SIG-M5 treated with dmso at 0.1 percent for 504 hours (cell line): ENCODE measurements at regions not wholly inside any gene's neighbourhood (a gene's known extent, or its start where the extent isn't known, plus 50 kb on each side); places are given as distances from the start of the nearest gene placed in this dataset.
"Not testable (repeated sequence)": the region's sequence is repeated elsewhere in the genome, so short reads cannot be mapped to it uniquely, and the experiment has no call there.

Source experiments
- DNase-seq: peaks from one replicate; lab custom pipeline; 2025; ENCODE audit not compliant: unreplicated experiment; lab: John Stamatoyannopoulos, UW

DNA sequence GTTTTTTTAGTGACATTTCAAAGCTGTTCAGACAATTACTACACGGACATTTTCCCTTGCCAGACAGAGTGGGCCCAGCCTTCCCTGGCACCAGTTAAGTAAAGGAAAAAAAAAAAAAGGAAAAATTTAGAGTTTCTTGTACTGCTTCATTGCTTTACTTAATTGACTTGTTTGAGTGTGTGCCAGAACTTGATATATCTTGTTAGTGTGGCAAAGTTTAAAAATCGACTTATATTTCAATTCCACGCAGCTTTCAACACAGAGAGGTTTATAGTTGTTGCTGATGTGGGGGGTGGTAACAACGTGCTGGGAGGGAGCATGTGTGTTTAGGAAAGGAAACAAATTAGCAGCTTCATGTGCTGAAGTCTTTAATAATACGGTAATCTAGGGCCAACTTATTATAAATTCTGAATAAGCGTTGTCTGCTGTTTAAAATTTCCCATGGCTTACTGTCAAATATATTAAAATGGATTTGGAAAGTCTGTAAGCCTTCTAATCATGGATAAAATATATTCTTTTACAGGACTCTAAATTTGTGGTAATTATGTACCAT lies 1104.6 kb downstream of the SORCS3 start:
- DNase-seq: no peak

DNA sequence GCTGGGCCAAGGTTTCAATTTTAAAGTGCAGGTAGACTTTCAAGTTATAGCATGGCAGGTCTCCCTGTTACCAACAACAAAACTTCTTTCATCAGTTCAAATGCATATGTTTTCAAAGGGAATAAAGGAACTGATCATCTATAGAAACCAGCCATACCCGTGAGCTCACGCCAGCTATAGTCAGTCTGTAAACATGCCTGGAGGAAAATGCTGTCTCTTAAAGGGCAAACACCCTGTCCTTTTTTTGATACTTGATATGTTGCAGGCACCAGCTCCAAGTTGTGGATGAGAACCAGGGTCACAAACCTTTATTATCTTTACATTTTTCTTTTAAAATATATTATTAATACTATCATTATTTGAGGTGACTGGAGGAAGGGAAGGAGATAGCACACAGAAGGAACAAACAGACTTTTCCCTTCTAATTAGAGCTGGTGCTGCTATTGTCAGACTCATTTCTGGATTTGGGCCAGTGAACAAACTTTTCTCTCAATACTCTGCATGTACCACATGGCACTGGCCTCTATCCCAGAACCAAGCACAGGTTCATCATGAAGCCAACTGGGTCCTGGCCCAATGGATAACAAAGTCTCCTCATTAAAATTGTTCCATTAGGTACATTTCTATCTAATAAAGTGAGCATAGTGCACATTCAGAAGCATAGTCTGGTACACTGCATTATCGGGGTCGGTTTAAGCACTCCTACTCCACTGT lies 1102.4 kb downstream of the SORCS3 start:
- DNase-seq: no peak

DNA sequence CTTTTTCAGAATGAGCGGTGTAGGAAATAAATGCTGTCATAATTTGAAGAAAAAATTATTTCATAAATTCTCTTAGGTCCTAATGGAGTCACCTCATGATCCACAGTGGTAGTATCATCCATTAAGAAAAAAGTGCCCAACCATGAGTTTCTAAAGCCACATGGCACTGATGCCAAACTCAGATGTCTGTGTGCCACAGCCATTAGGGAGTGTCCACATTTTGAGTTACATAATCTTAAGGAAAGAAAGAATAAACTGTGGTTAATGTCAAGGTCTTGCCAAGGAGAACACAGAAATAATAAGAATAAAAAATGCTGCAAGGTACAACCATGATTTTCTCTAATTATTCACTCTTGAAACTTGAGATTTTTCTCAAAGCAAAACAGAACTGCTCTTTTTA lies 1101.8 kb downstream of the SORCS3 start:
- no peak for DNase-seq

- no peak for DNase-seq
These were observed 1101.1 kb downstream of the SORCS3 start for GRCh38 chr10:105742184-105742583.

GRCh38 chr10:105734479-105734878 lies 1093.4 kb downstream of the SORCS3 start:
- no peak for DNase-seq

- no peak for DNase-seq
These were observed 1092.8 kb downstream of the SORCS3 start for GRCh38 chr10:105733924-105734323.

GRCh38 chr10:105729428-105729827 lies 1088.3 kb downstream of the SORCS3 start:
- DNase-seq: no peak

- not testable (repeated sequence) for DNase-seq
These were observed 1086.5 kb downstream of the SORCS3 start for GRCh38 chr10:105727586-105727985.

- no peak for DNase-seq
These were observed 1086.0 kb downstream of the SORCS3 start for GRCh38 chr10:105727131-105727530.

GRCh38 chr10:105726149-105726548 lies 1085.1 kb downstream of the SORCS3 start:
- no peak for DNase-seq

DNA sequence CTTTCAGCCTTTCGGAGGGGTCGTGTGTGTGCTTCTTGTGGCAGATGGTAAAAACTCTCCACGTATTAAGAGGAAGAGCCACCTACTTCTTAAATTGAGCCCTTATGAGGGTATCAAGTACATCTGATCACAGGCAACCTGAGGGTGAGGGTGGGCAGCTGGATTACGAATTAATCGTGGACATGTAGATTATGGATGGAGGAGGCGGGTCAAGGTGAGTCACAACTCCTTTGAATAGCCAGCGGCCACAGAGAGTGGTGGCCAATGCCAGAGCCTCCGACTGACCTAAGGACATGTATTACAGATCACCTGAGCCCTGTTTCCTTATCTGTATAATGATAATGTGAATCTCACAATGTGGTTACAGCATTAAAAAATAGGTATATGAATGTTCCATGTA lies 1083.9 kb downstream of the SORCS3 start:
- DNase-seq: no peak

- no peak for DNase-seq
These were observed 1077.3 kb downstream of the SORCS3 start for GRCh38 chr10:105718207-105718995.

DNA sequence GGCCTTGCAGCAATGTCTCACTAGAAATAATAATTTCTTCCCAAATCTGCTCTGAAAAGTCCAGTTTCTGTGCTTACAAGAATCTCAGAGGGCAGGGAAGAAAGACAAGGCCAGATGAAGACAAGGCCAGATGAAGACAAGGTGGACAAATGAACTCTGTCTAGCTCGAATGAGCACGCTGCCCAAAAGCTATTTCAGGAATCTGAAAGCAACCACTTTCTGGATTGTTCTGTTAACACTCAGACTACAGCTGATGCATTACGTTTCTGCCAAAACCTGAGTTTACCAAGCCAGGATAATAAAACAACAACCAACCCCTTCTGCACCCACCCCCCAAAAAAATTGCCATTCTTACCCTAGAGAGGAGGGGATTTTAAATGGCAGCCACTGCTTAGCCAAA lies 1073.6 kb downstream of the SORCS3 start:
- no peak for DNase-seq

DNA sequence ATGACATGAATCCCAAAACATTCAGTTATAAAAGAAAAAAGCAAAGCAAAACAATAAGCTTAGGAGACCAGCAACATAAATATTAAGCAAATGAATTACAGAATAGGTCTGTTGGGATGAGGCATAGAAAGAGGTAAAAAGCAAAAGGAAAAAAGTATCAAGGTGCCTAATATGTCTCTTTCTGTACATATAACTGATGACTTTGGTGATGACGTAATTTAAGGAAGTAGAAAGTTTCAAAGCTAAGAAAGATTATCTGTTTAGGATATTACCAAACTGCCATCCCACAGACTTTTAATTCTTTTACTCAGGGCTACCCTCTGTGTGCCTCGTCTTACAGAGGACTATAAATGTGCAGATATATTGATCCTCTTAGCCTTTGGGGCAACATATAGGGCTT lies 1066.5 kb downstream of the SORCS3 start:
- peak; percentile 5 for DNase-seq

GRCh38 chr10:105706281-105707026 lies 1065.4 kb downstream of the SORCS3 start:
- no peak for DNase-seq

GRCh38 chr10:105702211-105702610 lies 1061.1 kb downstream of the SORCS3 start:
- DNase-seq: no peak

DNA sequence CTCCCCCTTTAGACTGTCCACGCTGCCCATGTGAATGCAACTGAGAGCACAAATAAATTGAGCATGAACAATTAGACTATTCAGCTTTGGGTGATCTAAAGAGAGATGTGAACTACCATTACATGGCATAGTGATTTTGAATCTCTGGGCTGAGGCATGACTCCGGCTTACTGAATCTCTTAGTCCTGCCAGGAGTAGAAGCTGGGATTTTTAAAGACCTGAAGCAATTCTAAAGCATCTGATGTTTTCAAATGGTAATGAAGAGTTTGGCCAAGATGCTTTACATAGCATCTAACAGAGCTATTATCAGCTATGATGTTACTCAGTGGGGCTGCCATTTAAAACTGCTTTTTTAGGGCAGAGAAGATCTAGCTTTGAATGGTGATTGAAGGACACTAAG lies 1059.1 kb downstream of the SORCS3 start:
- no peak for DNase-seq

GRCh38 chr10:105699504-105699903 lies 1058.4 kb downstream of the SORCS3 start:
- DNase-seq: no peak

- DNase-seq: no peak
These were observed 1057.5 kb downstream of the SORCS3 start for GRCh38 chr10:105698592-105698991.

- DNase-seq: no peak
These were observed 1056.2 kb downstream of the SORCS3 start for GRCh38 chr10:105697290-105697780.

- no peak for DNase-seq
These were observed 1050.7 kb downstream of the SORCS3 start for GRCh38 chr10:105691811-105692210.
